GM18873 (cell line): ENCODE measurements at regions not wholly inside any gene's neighbourhood (a gene's known extent, or its start where the extent isn't known, plus 50 kb on each side); places are given as distances from the start of the nearest gene placed in this dataset.
"Not testable (repeated sequence)": the region's sequence is repeated elsewhere in the genome, so short reads cannot be mapped to it uniquely, and the experiment has no call there.

Source experiments
- ATAC-seq: cut with Tn5 transposase; IDR thresholded peaks from one replicate; pipeline ENCODE4 v1.9.1; 2021; ENCODE audit warnings: mild to moderate bottlenecking, moderate library complexity, moderate number of reproducible peaks; ENCODE audit not compliant: unreplicated experiment, low FRiP score

GRCh38 chr2:144824306-144825080 lies 304.6 kb upstream of the ZEB2 start:
- no peak for ATAC-seq

- no peak for ATAC-seq
Measured at GRCh38 chr2:144822966-144823365, 303.0 kb upstream of the ZEB2 start.

- ATAC-seq, result no peak
Measured at GRCh38 chr2:144812288-144812687, 292.4 kb upstream of the ZEB2 start.

- ATAC-seq, result no peak
Measured at GRCh38 chr2:144801766-144802165, 281.8 kb upstream of the ZEB2 start.

- ATAC-seq, result no peak
Measured at GRCh38 chr2:144801325-144801724, 281.4 kb upstream of the ZEB2 start.

- no peak for ATAC-seq
Measured at GRCh38 chr2:144798989-144799388, 279.1 kb upstream of the ZEB2 start.

- ATAC-seq, result no peak
Measured at GRCh38 chr2:144798034-144798433, 278.1 kb upstream of the ZEB2 start.

- no peak for ATAC-seq
Measured at GRCh38 chr2:144796936-144797335, 277.0 kb upstream of the ZEB2 start.

GRCh38 chr2:144796164-144796563 lies 276.2 kb upstream of the ZEB2 start:
- ATAC-seq, result no peak

- ATAC-seq, result no peak
Measured at GRCh38 chr2:144785253-144785652, 265.3 kb upstream of the ZEB2 start.

- ATAC-seq, result no peak
Measured at GRCh38 chr2:144780983-144781382, 261.1 kb upstream of the ZEB2 start.

- no peak for ATAC-seq
Measured at GRCh38 chr2:144776766-144777165, 256.8 kb upstream of the ZEB2 start.

- ATAC-seq, result no peak
Measured at GRCh38 chr2:144774809-144775208, 254.9 kb upstream of the ZEB2 start.

GRCh38 chr2:144771348-144771747 lies 251.4 kb upstream of the ZEB2 start:
- ATAC-seq, result no peak

GRCh38 chr2:144770616-144771230 lies 250.8 kb upstream of the ZEB2 start:
- ATAC-seq, result no peak

GRCh38 chr2:144760939-144761338 lies 241.0 kb upstream of the ZEB2 start:
- ATAC-seq, result not testable (repeated sequence)

GRCh38 chr2:144759746-144760145 lies 239.8 kb upstream of the ZEB2 start:
- ATAC-seq, result no peak

- ATAC-seq, result not testable (repeated sequence)
Measured at GRCh38 chr2:144758196-144758595, 238.3 kb upstream of the ZEB2 start.

- ATAC-seq, result no peak
Measured at GRCh38 chr2:144753416-144753815, 233.5 kb upstream of the ZEB2 start.

GRCh38 chr2:144751142-144751905 lies 231.4 kb upstream of the ZEB2 start:
- ATAC-seq, result no peak

GRCh38 chr2:144749188-144749587 lies 229.3 kb upstream of the ZEB2 start:
- ATAC-seq, result no peak
